Neuronal stem cell (in vitro differentiated cells): ENCODE measurements at regions not wholly inside any gene's neighbourhood (a gene's known extent, or its start where the extent isn't known, plus 50 kb on each side); places are given as distances from the start of the nearest gene placed in this dataset.

Experiments
- DNase-seq: peaks from one replicate; pipeline ENCODE4 v3.0.0-alpha.2; 2013; ENCODE audit warnings: low spot score
- H2AFZ ChIP-seq: one replicate; pipeline ENCODE4 v1.6.1; 2013; ENCODE audit warnings: mild to moderate bottlenecking, low read length, inconsistent platforms
- H2AK5ac ChIP-seq: 2 replicates; pipeline ENCODE4 v1.6.1; 2013; ENCODE audit warnings: low read depth, mild to moderate bottlenecking, inconsistent platforms, low read length, moderate library complexity, mixed read lengths
- H2BK120ac ChIP-seq: 2 replicates; pipeline ENCODE4 v1.6.1; 2013; ENCODE audit warnings: low read depth, mild to moderate bottlenecking, inconsistent platforms, low read length, moderate library complexity, mixed read lengths
- H2BK12ac ChIP-seq: one replicate; pipeline ENCODE4 v1.6.1; 2013; ENCODE audit warnings: low read length, inconsistent platforms
- H2BK15ac ChIP-seq: 2 replicates; pipeline ENCODE4 v1.6.1; 2013; ENCODE audit warnings: mild to moderate bottlenecking, low read length, inconsistent platforms, mixed read lengths
- H2BK5ac ChIP-seq: one replicate; pipeline ENCODE4 v1.6.1; 2013; ENCODE audit warnings: inconsistent platforms, mild to moderate bottlenecking, low read length, moderate library complexity
- H3K14ac ChIP-seq: one replicate; pipeline ENCODE4 v1.6.1; 2013; ENCODE audit warnings: low read length, inconsistent platforms
- H3K18ac ChIP-seq: 2 replicates; pipeline ENCODE4 v1.6.1; 2013; ENCODE audit warnings: low read length, inconsistent platforms
- H3K23ac ChIP-seq: 2 replicates; pipeline ENCODE4 v1.6.1; 2013; ENCODE audit warnings: low read depth, mild to moderate bottlenecking, mixed read lengths, low read length, inconsistent platforms; ENCODE audit not compliant: poor library complexity
- H3K27ac ChIP-seq: replicated peaks from 3 replicates; pipeline ENCODE4 v1.5.1; 2013; ENCODE audit warnings: low read length, inconsistent platforms
- H3K27me3 ChIP-seq, 3 experiments: 2 replicates each; pipeline ENCODE4 v1.6.1; 2013; ENCODE audit warnings: low read length in 3 of 3, mild to moderate bottlenecking in 2 of 3, inconsistent platforms in 1 of 3, low read depth in 1 of 3, mixed read lengths in 1 of 3, moderate library complexity in 1 of 3; ENCODE audit not compliant: control insufficient read depth in 3 of 3, insufficient read depth in 3 of 3
- H3K36me3 ChIP-seq, 2 donors: replicated peaks in 1 of 2; 2 replicates each; pipeline ENCODE4 v1.6.1; 2013; ENCODE audit warnings: low read length in 2 of 2; ENCODE audit not compliant: control insufficient read depth in 2 of 2, insufficient read depth in 2 of 2
- H3K4ac ChIP-seq: 2 replicates; pipeline ENCODE4 v1.6.1; 2013; ENCODE audit warnings: inconsistent platforms, mild to moderate bottlenecking, low read length, moderate library complexity
- H3K4me1 ChIP-seq, 2 donors: 1 replicate in 1 of 2; 2 replicates in 1 of 2; pipeline ENCODE4 v1.6.1; 2013; ENCODE audit warnings: low read length in 2 of 2, low read depth in 1 of 2; ENCODE audit not compliant: control insufficient read depth in 2 of 2, insufficient read depth in 1 of 2
- H3K4me2 ChIP-seq: one replicate; pipeline ENCODE4 v1.6.1; 2013; ENCODE audit warnings: mild to moderate bottlenecking, low read length, inconsistent platforms; ENCODE audit not compliant: insufficient read depth, poor library complexity, severe bottlenecking
- H3K4me3 ChIP-seq, 2 donors: 2 replicates each; pipeline ENCODE4 v1.5.1; 2013; ENCODE audit warnings: low read length in 2 of 2, mild to moderate bottlenecking in 2 of 2, inconsistent platforms in 1 of 2, moderate library complexity in 1 of 2
- H3K79me1 ChIP-seq: one replicate; pipeline ENCODE4 v1.6.1; 2013; ENCODE audit warnings: low read depth, mild to moderate bottlenecking, inconsistent platforms, low read length, moderate library complexity
- H3K9ac ChIP-seq: one replicate; pipeline ENCODE4 v1.6.1; 2013; ENCODE audit warnings: mild to moderate bottlenecking, low read depth, low read length, inconsistent platforms; ENCODE audit not compliant: poor library complexity
- H3K9me3 ChIP-seq, 2 donors: replicated peaks in 1 of 2; 2 replicates each; pipeline versions ENCODE3 to v1.6.1; 2013; ENCODE audit warnings: low read length in 2 of 2, mild to moderate bottlenecking in 2 of 2, inconsistent platforms in 1 of 2, low read depth in 1 of 2, mixed read lengths in 1 of 2, moderate library complexity in 1 of 2; ENCODE audit not compliant: control insufficient read depth in 2 of 2, insufficient read depth in 1 of 2
- H4K8ac ChIP-seq: one replicate; pipeline ENCODE4 v1.6.1; 2013; ENCODE audit warnings: low read depth, mild to moderate bottlenecking, inconsistent platforms, low read length, moderate library complexity
- H4K91ac ChIP-seq: one replicate; pipeline ENCODE4 v1.6.1; 2013; ENCODE audit warnings: low read length, low read depth, mild to moderate bottlenecking, inconsistent platforms; ENCODE audit not compliant: poor library complexity
- WGBS, 2 donors: extraction: QIAGEN DNeasy Blood & Tissue Kit; methylation state at CpG; one replicate each; pipeline ENCODE4 v1.1.7; 2013; ENCODE audit warnings: missing lambda C conversion rate in 2 of 2, mixed read lengths in 1 of 2; ENCODE audit not compliant: insufficient read length in 2 of 2, insufficient replicate concordance in 1 of 2; ENCODE audit errors: extremely low coverage in 2 of 2; 5-methylcytosine and 5-hydroxymethylcytosine counted together

DNA sequence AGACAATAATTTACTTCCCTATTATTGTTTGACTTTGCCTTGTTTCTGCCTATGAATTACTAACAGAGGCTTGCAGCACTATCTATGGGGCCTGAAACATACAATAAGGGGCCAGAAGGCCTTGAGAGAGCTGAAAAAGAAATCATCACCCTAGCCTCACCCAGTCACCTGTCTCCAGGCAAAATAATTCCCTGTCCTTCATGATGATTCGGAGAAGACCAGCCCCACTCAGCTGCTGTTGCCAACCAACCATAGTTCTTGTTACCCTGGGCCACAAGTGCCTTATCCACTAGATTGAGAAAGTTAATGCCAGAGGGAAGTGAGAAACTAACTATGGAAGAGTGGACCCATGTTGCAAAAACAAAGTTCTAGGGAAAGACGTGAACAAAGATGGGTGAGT is 97.1 kb downstream of the ARF6 start:
- no peak overlapping the region for H2AK5ac ChIP-seq
- no peak overlapping the region for H3K4me3 ChIP-seq
- no peak overlapping the region for H3K9ac ChIP-seq
- no peaks in the 10 kb centered on the region for H3K79me1 ChIP-seq
- H4K91ac ChIP-seq = no peak overlapping the region
- H3K23ac ChIP-seq = no peak overlapping the region
- DNase-seq = no peak
- no peak overlapping the region for H2BK15ac ChIP-seq
- H2AFZ ChIP-seq = no peak overlapping the region
- H3K9me3 ChIP-seq = no peaks in the 10 kb centered on the region
- H3K36me3 ChIP-seq = no peaks in the 10 kb centered on the region
- no peak overlapping the region for H2BK12ac ChIP-seq
- no peak overlapping the region for H2BK5ac ChIP-seq
- H3K27me3 ChIP-seq = peaks cover 0 to 5% (median 0%) of the 10 kb centered on the region in 3 experiments
- WGBS, 2 donors = no CpG with 5 or more reads among the region's 2 CpGs
- peaks cover 3 to 11% of the 10 kb centered on the region in 2 donors for H3K4me1 ChIP-seq
- no peak overlapping the region for H3K4me2 ChIP-seq
- H3K27ac ChIP-seq = no peak overlapping the region
- H4K8ac ChIP-seq = no peak overlapping the region
- H3K14ac ChIP-seq = no peak overlapping the region
- H3K4ac ChIP-seq = no peak overlapping the region
- no peak overlapping the region for H2BK120ac ChIP-seq
- no peak overlapping the region for H3K18ac ChIP-seq

DNA sequence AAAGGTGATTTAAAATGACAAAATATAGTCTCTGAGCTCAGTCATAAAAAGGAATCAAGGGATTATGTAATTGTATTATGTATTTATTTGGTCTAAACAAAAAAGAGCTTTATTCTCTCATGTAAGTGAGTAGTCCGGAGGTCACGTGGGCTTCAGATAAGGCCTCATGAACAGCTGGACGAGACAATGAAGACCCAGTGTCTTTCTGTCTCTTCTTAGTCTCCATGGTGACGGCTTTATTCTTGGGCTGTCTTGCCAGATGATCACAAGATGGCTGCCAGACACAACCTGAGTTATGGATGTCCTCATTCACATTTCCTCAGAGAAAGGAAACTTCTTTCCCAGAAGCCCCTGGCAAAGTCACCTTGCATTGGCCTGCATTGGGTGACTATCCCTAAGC is 98.6 kb downstream of the ARF6 start:
- Histone ChIP-seq H3K4me3 (no peak overlapping the region), H3K79me1 (no peaks in the 10 kb centered on the region), H3K4me2 (no peak overlapping the region), H3K9me3 (no peaks in the 10 kb centered on the region), H2AK5ac (no peak overlapping the region), H4K91ac (no peak overlapping the region), H3K4ac (no peak overlapping the region), H2AFZ (peak overlapping the region; percentile 33), H3K4me1 (peaks cover 3 to 11% of the 10 kb centered on the region in 2 donors), H2BK120ac (no peak overlapping the region), H2BK15ac (no peak overlapping the region), H3K23ac (no peak overlapping the region), H3K36me3 (no peaks in the 10 kb centered on the region), H2BK12ac (no peak overlapping the region), H4K8ac (no peak overlapping the region), H2BK5ac (no peak overlapping the region), H3K18ac (no peak overlapping the region), H3K27ac (no peak overlapping the region), H3K14ac (no peak overlapping the region), H3K9ac (no peak overlapping the region), H3K27me3 (peaks cover 0 to 11% (median 0%) of the 10 kb centered on the region in 3 experiments)
- WGBS, 2 donors = no CpG with 5 or more reads among the region's 4 CpGs
- DNase-seq = peak; percentile 21

DNA sequence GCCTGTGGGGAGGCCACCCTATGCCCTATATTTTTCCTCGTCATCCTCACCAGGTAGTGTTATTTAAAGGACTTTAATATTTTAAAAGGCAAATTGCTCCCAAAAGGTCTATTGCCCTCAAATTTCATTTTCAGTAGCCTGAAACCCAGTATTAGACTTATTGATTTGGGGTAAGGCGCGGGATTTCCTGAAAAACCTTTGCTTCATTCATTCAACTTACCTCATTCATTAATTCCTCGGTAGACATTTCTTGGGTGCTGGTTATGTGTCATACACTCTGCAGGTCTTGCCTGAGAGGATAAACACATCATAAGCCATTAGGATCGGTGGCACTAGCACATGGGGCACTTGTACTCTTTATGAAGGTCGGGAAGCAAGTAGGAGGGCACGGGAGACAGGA is 99.2 kb downstream of the ARF6 start:
- H3K9me3 ChIP-seq = no peaks in the 10 kb centered on the region
- H2AFZ ChIP-seq = no peak overlapping the region
- no peak overlapping the region for H3K23ac ChIP-seq
- no peaks in the 10 kb centered on the region for H3K79me1 ChIP-seq
- no peak overlapping the region for H2AK5ac ChIP-seq
- no peaks in the 10 kb centered on the region for H3K36me3 ChIP-seq
- no peak overlapping the region for H3K4ac ChIP-seq
- H4K91ac ChIP-seq = no peak overlapping the region
- DNase-seq = no peak
- no peak overlapping the region for H3K4me3 ChIP-seq
- no peak overlapping the region for H4K8ac ChIP-seq
- H3K27me3 ChIP-seq = peaks cover 0 to 11% (median 0%) of the 10 kb centered on the region in 3 experiments
- H3K14ac ChIP-seq = no peak overlapping the region
- no CpG with 5 or more reads among the region's 7 CpGs for WGBS, 2 donors
- H2BK5ac ChIP-seq = no peak overlapping the region
- no peak overlapping the region for H3K9ac ChIP-seq
- no peak overlapping the region for H3K18ac ChIP-seq
- H2BK15ac ChIP-seq = no peak overlapping the region
- H3K27ac ChIP-seq = no peak overlapping the region
- H2BK120ac ChIP-seq = no peak overlapping the region
- no peak overlapping the region for H2BK12ac ChIP-seq
- H3K4me2 ChIP-seq = no peak overlapping the region
- peaks cover 3 to 11% of the 10 kb centered on the region in 2 donors for H3K4me1 ChIP-seq

DNA sequence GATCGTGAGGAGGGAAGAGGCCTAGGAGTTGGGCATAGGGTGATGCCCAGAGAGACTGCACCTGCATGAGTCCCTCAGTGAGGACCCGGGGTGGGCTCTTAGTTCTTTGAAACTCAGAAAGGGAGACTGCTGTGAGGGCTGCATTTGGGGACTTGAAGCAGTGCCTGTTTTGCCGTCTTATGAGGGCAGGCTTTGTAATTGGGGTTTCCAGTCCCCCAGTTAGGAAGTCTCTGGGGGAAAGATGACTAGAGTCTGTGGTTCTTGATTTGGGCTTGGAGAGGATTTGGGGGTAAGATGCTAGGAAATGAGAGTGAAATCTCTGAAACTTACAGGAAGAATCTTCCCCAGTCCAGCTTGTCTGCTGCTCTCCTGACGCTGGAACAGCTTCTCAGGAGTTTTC is 99.6 kb downstream of the ARF6 start:
- no peak overlapping the region for H2AK5ac ChIP-seq
- no peak overlapping the region for H2AFZ ChIP-seq
- H4K8ac ChIP-seq = no peak overlapping the region
- no peak overlapping the region for H3K4ac ChIP-seq
- no peak overlapping the region for H3K23ac ChIP-seq
- no CpG with 5 or more reads among the region's 4 CpGs for WGBS, 2 donors
- no peak overlapping the region for H3K18ac ChIP-seq
- H2BK15ac ChIP-seq = no peak overlapping the region
- H4K91ac ChIP-seq = no peak overlapping the region
- no peak overlapping the region for H3K9ac ChIP-seq
- H3K4me3 ChIP-seq = no peak overlapping the region
- H2BK5ac ChIP-seq = no peak overlapping the region
- H3K14ac ChIP-seq = no peak overlapping the region
- no peak for DNase-seq
- no peak overlapping the region for H2BK12ac ChIP-seq
- no peak overlapping the region for H3K27ac ChIP-seq
- peaks cover 3 to 11% of the 10 kb centered on the region in 2 donors for H3K4me1 ChIP-seq
- no peak overlapping the region for H3K4me2 ChIP-seq
- no peak overlapping the region for H2BK120ac ChIP-seq
- peaks cover 0 to 11% (median 0%) of the 10 kb centered on the region in 3 experiments for H3K27me3 ChIP-seq
- no peaks in the 10 kb centered on the region for H3K36me3 ChIP-seq
- no peaks in the 10 kb centered on the region for H3K79me1 ChIP-seq
- no peaks in the 10 kb centered on the region for H3K9me3 ChIP-seq
